ENCODE measurements at regions not wholly inside any gene's neighbourhood (a gene's known extent, or its start where the extent isn't known, plus 50 kb on each side); places are given as distances from the start of the nearest gene placed in this dataset.

DNA sequence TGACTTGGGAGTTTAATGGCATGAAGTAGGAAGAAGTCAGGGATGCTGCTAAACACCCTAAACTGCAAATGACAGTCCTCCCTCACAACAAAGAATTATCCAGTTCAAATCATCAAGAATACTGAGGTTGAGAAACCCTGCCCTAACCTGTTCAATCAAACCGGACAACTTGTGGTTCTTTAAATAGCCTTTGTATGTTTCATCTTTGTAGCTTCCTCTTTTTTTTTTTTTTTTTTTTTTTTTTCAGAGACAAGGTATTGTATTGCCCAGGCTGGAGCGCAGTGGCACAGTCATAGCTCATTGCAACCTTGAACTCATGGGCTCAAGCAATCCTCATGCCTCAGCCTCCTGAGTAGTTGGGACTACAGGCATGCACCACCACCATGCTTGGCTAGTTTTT is 52.5 kb upstream of the TTC29 start:
- no peak for ATAC-seq (ENCODE audit: low read depth in 2 of 2)
- DNase-seq = no peak
- no peaks in the 10 kb centered on the region for H3K36me3 Mint-ChIP-seq
- peaks cover 9 to 27% (median 15%) of the 10 kb centered on the region in 3 donors for H3K27me3 Mint-ChIP-seq
- peaks cover 0 to 17% (median 7%) of the 10 kb centered on the region in 7 donors for H3K9me3 Mint-ChIP-seq
- no peak overlapping the region for H3K27ac Mint-ChIP-seq
- H3K4me3 Mint-ChIP-seq = no peak overlapping the region
- peaks cover 0 to 9% (median 0%) of the 10 kb centered on the region in 3 donors for H3K4me1 Mint-ChIP-seq

DNA sequence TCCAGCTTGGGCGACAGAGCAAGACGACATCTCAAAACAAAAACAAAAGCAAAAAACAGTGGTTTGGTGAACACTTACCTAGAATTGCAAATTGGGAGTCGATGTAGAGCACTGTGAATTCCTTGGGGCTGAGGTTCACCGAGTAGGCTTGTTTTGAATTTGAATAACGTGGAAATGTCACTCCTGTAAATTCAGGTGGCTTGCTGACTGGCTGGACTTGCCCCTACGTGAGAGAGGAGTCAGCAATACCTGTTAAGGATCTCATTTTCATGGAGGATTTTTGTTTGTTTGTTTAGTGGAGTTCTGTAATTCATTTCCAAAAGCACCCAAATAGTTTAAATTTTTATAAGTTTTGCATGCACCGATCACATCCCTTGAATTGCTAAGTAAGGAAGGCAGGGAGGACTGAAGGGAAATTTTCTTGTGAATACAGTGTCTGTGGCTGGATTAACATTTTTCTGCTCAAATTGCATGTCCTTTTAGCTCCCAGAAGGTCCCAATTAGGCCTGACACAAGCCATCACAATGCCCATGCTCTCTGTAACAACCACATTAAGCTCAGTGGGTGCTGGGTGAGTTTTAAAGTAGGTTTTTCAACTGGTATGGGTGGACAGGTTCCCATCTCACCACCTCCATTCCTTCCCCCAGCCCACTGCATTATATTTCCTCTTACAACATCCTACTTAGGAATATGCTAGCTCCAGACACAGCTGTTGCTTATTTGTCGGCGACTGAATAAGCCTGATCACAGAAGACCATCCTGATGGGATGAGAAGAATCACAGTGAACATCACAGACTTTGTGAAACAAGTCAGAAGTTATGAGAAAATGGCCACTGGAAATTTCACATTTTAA is 58.5 kb upstream of the TTC29 start:
- Mint-ChIP-seq H3K4me3 (no peak overlapping the region), H3K4me1 (no peaks in the 10 kb centered on the region), H3K27ac (no peak overlapping the region), H3K36me3 (no peaks in the 10 kb centered on the region), H3K27me3 (peaks cover 0 to 26% (median 17%) of the 10 kb centered on the region in 3 donors), H3K9me3 (no peaks in the 10 kb centered on the region)
- no peak for DNase-seq
- ATAC-seq (ENCODE audit: low read depth in 2 of 2) = no peak

DNA sequence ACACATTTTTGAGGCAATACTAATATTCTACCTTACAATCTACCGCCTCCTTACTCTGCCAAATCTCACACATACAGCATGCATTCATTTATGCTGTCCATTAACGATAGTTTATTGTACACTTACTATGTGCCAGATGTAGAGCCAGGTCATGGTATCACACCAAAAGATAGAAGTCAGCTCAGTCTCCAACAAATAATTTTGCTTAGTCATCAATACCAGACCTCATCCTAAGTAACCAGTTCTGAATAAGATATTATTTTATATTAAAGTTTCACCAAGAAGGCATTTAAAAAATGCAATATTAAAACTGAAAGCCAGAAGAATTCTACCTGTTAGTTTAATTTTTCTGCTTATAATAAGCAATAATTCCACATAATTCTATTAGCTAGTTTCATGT is 60.6 kb upstream of the TTC29 start:
- DNase-seq = no peak
- H3K9me3 Mint-ChIP-seq = no peaks in the 10 kb centered on the region
- H3K27ac Mint-ChIP-seq = no peak overlapping the region
- peaks cover 7 to 26% (median 16%) of the 10 kb centered on the region in 3 donors for H3K27me3 Mint-ChIP-seq
- ATAC-seq (ENCODE audit: low read depth in 2 of 2) = no peak
- H3K36me3 Mint-ChIP-seq = no peaks in the 10 kb centered on the region
- no peaks in the 10 kb centered on the region for H3K4me1 Mint-ChIP-seq
- H3K4me3 Mint-ChIP-seq = no peak overlapping the region

DNA sequence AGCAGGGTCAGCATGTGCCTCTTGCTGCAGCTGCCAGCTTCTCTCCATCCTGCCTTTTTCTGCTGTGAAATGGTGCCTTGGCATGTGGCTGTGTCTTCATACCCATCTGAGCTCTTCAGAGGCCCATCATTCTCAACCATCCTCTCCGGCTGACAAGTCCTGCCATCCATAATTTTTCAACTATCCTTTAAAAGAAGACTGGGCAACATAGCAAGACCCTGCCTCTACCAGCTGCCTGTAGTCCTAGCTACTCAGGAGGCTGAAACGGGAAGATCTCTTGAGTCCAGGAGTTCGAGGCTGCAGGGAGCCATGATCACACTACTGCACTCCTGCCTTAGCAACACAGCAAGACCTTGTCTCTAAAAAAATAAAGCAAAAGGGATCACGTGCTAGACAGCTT is 64.2 kb upstream of the TTC29 start:
- Mint-ChIP-seq H3K4me1 (no peaks in the 10 kb centered on the region), H3K27me3 (peaks cover 5 to 12% (median 8%) of the 10 kb centered on the region in 3 donors), H3K27ac (no peak overlapping the region), H3K9me3 (no peaks in the 10 kb centered on the region), H3K4me3 (no peak overlapping the region), H3K36me3 (no peaks in the 10 kb centered on the region)
- no peak for DNase-seq
- no peak for ATAC-seq (ENCODE audit: low read depth in 2 of 2)

DNA sequence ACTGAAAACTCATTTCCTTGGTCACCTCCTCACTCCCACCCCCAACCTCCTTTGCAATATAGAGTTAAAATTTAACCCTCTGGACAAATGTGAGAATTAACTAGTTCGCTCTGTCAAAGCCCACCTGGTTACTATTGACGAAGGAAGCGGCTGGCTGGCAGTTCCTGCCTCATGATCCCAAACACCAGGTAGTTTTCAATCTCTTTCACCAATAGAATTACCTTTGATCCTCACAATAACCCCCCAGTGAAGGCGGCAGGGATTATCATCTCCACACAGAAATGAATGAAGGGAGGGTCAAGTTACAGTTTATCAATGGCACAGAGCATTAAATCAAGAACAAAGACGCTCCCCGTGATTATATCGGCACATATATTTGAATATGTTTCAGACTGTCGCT is 65.7 kb upstream of the TTC29 start:
- Mint-ChIP-seq H3K27me3 (peaks cover 0 to 17% (median 17%) of the 10 kb centered on the region in 3 donors), H3K4me1 (no peaks in the 10 kb centered on the region), H3K27ac (no peak overlapping the region), H3K36me3 (no peaks in the 10 kb centered on the region), H3K9me3 (no peaks in the 10 kb centered on the region), H3K4me3 (no peak overlapping the region)
- ATAC-seq (ENCODE audit: low read depth in 2 of 2) = no peak
- no peak for DNase-seq

DNA sequence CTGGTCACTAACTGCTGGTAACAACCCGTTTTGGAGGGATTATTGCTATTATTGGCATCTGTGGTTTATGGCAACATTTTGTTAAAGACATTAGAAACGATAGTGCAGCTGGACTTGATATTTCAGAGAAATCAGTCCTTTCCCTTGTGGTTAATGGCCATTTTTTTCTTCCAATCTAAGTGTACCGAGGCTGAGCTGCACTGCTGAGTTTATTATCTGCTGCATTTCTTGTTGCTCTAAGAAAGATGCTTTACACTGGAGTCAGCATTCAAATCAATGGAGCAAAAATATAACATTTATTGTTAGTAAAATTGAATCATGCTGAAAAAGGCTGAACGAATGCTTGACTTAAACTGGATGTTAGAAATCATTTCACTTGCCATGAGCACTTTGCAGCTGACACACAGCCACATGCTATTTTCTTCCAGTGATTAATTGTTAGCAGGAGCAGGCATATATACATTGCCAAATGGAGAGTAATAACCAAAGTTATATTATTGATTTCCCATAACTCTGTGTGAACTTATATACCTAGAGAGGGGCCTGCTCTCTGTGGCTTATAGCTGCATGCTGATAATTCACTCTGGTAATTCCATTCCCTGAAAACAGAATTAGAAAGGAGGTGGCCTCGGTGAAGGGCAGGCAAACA is 66.5 kb upstream of the TTC29 start:
- Mint-ChIP-seq H3K27me3 (peaks cover 0 to 24% (median 13%) of the 10 kb centered on the region in 3 donors), H3K27ac (no peak overlapping the region), H3K4me3 (no peak overlapping the region), H3K9me3 (no peaks in the 10 kb centered on the region), H3K36me3 (no peaks in the 10 kb centered on the region), H3K4me1 (no peaks in the 10 kb centered on the region)
- ATAC-seq (ENCODE audit: low read depth in 2 of 2) (no peak), DNase-seq (no peak)

DNA sequence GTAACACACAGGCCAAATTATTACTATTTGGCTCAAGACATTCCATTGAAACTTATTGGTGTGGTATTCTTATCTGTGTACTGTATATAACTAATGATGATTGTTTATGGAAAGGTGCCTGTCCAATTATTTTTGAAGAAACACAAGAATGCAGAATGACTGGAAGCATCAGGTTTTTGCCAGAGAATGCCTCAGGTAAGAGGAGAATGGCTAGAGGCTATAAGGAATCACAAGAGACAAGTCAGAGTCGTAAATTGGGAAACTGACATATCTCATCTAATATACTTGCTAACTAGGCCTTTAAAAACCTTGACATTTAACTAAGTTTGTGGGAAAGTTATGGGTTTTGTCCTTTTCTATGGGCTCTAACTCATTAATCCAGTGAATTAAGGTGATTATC is 69.3 kb upstream of the TTC29 start:
- ATAC-seq (ENCODE audit: low read depth in 2 of 2) (no peak), DNase-seq (no peak)
- Mint-ChIP-seq H3K4me3 (no peak overlapping the region), H3K27ac (no peak overlapping the region), H3K4me1 (no peaks in the 10 kb centered on the region), H3K9me3 (no peaks in the 10 kb centered on the region), H3K36me3 (no peaks in the 10 kb centered on the region), H3K27me3 (peaks cover 6 to 28% (median 13%) of the 10 kb centered on the region in 3 donors)

DNA sequence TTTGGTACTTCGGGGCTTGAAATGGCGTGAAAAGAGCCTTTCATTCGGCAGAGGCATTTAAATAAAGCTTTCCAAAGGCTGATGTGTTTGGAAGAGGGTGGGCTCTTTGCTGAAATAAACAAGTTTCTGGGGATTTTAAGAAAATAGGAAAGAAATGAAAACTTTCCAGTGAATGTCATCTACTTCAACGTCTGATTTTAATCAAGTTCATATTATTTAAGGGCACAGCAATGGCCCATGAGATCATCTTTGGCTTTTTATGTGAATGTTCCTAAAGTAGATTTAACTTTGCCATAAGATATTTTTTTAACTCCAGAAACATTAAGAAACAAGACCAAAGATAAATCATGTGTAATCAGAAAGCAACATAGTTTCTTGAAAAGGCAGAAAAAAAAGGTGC is 69.8 kb upstream of the TTC29 start:
- DNase-seq = no peak
- ATAC-seq (ENCODE audit: low read depth in 2 of 2) = no peak
- Mint-ChIP-seq H3K27me3 (peaks cover 6 to 25% (median 13%) of the 10 kb centered on the region in 3 donors), H3K9me3 (no peaks in the 10 kb centered on the region), H3K36me3 (no peaks in the 10 kb centered on the region), H3K4me1 (no peaks in the 10 kb centered on the region), H3K4me3 (no peak overlapping the region), H3K27ac (no peak overlapping the region)

DNA sequence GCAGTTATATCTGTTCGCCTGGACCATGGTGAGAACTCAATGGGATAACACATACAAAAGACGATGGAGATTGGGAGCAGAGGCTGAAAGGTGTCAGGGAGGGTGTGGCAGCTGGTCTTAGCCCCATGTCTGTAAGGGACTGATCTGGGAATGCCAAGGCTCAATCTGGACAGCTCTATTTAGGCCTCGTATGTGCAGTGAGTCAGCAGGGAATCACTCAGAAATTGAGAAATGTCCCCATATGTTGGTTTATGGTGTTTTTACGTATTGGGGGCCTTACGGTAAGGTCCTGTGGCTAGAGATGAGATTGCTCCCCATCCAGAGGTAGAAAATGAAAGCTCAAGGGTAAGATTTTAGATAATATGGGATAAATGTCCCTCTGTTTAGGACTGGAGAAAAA is 71.4 kb upstream of the TTC29 start:
- no peaks in the 10 kb centered on the region for H3K4me1 Mint-ChIP-seq
- peaks cover 6 to 25% (median 12%) of the 10 kb centered on the region in 3 donors for H3K27me3 Mint-ChIP-seq
- DNase-seq = no peak
- no peak for ATAC-seq (ENCODE audit: low read depth in 2 of 2)
- H3K27ac Mint-ChIP-seq = no peak overlapping the region
- no peaks in the 10 kb centered on the region for H3K36me3 Mint-ChIP-seq
- H3K9me3 Mint-ChIP-seq = no peaks in the 10 kb centered on the region
- no peak overlapping the region for H3K4me3 Mint-ChIP-seq

DNA sequence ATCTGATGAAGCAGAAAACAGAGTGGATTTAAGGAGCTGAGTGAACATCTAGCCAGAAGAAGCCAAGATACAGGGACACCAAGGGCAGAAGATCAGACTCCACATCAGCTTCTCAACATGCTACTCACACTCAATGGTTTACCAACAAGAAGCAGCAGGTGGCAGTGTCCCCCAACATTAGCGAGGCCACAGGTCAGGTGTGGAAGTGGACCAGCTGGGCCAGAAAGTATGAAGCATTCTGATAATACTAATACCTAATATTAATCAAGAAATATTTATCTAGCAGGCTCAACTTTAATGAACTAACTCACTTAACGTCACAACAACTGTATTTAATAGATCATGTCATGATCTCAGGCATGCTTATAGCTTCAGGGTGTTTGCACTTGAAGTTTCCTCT is 73.4 kb upstream of the TTC29 start:
- no peaks in the 10 kb centered on the region for H3K4me1 Mint-ChIP-seq
- peaks cover 6 to 25% (median 10%) of the 10 kb centered on the region in 3 donors for H3K27me3 Mint-ChIP-seq
- no peaks in the 10 kb centered on the region for H3K9me3 Mint-ChIP-seq

DNA sequence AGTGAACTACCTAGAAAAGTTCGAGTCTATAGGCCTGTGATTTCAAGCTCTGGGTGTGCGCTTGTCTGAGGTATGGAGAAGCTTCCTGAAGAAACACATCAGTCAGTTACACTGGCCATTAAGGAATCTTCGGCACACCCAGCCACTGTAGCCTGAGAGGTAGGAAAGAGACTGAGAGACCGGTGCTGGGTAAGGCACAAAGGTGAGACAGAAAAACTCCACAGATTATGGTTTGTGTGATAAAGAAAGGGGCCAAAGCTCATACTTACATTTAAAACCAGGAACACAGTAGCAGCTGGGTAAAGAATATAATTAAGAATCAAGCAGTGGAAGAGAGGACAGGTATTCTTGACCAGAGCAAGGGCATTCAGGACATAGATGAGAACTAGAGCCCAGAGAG is 74.8 kb upstream of the TTC29 start:
- Mint-ChIP-seq H3K4me1 (no peaks in the 10 kb centered on the region), H3K36me3 (no peaks in the 10 kb centered on the region), H3K27ac (peak overlapping the region in 1 of 6 donors; percentile 93), H3K9me3 (no peaks in the 10 kb centered on the region), H3K4me3 (no peak overlapping the region), H3K27me3 (peaks cover 5 to 18% (median 6%) of the 10 kb centered on the region in 3 donors)
- no peak for ATAC-seq (ENCODE audit: low read depth in 2 of 2)
- no peak for DNase-seq

More for the DNA sequence above, 73.4 kb upstream of the TTC29 start:
- peak in 1 of 2 donors; percentile 62 for ATAC-seq (ENCODE audit: low read depth in 2 of 2)
- no peak overlapping the region for H3K27ac Mint-ChIP-seq
- peak; percentile 51 for DNase-seq
- no peaks in the 10 kb centered on the region for H3K36me3 Mint-ChIP-seq
- no peak overlapping the region for H3K4me3 Mint-ChIP-seq

DNA sequence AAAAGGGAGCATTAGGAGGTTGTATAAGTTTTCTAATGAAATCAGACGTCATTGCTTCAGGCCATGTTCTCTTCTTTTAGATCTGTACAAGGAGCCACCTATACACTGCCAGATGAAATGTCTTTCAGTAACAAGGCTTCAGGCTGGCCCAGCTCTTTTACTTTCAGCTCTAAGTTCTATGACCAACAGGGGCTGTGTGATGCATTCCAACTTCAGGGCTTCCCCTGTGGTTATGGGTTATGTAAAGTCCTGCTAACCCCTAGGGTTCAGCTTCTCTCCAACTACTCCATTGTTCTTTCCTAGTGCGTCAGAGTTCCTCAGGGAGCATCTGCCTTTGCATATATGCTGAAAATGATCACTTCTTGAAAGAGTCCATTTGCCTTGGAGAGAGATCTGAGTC is 79.4 kb upstream of the TTC29 start:
- Mint-ChIP-seq H3K4me3 (no peak overlapping the region), H3K36me3 (no peaks in the 10 kb centered on the region), H3K9me3 (no peaks in the 10 kb centered on the region), H3K4me1 (no peaks in the 10 kb centered on the region), H3K27me3 (peaks cover 0 to 4% (median 0%) of the 10 kb centered on the region in 3 donors), H3K27ac (no peak overlapping the region)
- DNase-seq (no peak), ATAC-seq (ENCODE audit: low read depth in 2 of 2) (no peak)

DNA sequence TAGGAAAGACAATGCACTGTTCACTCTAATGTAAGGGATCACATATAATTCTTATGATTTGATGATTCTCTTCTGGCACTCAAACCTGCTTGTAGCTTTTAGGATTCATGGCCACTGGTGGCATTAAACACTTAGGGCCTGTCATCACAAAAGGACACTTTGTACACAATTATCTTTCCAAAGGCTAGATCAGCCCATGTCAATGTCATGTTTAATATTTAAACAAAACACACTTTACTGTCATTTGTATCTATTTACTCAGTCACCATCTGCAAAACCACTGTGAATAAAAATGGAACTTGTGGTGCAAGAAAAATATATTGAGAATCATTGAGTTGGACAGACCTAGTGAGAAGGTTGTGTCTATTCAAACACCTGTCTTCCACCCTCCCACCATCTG is 83.6 kb upstream of the TTC29 start:
- no peaks in the 10 kb centered on the region for H3K9me3 Mint-ChIP-seq
- H3K4me1 Mint-ChIP-seq = no peaks in the 10 kb centered on the region
- ATAC-seq (ENCODE audit: low read depth in 2 of 2) = no peak
- H3K27ac Mint-ChIP-seq = no peak overlapping the region
- H3K27me3 Mint-ChIP-seq = peaks cover 0 to 12% (median 6%) of the 10 kb centered on the region in 3 donors
- no peak overlapping the region for H3K4me3 Mint-ChIP-seq
- no peaks in the 10 kb centered on the region for H3K36me3 Mint-ChIP-seq
- DNase-seq = no peak

DNA sequence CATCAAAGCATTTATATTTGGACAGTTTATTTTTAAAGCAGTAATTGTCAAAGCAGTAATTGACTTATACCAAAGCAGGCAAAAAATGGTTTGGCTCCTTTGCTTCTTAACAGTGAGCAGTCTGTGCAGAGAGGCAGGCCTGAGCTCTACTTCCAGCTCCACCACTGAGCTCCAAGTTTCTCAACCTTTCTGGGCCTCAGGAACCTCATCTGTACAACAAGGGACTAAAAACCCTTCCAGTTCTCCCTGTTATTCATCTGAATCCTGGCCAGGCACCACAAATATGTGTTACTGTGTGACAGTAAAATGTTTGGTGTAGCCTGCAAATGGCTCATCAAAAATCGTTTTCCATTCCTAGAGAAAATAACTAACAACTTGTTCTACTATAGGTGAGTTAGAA is 88.7 kb upstream of the TTC29 start:
- no peak for DNase-seq
- H3K9me3 Mint-ChIP-seq = peaks cover 0 to 2% (median 0%) of the 10 kb centered on the region in 7 donors
- H3K27me3 Mint-ChIP-seq = peaks cover 25 to 37% (median 34%) of the 10 kb centered on the region in 3 donors
- H3K36me3 Mint-ChIP-seq = no peaks in the 10 kb centered on the region
- no peaks in the 10 kb centered on the region for H3K4me1 Mint-ChIP-seq
- ATAC-seq (ENCODE audit: low read depth in 2 of 2) = no peak
- no peak overlapping the region for H3K27ac Mint-ChIP-seq
- H3K4me3 Mint-ChIP-seq = no peak overlapping the region

Measured in naive B cell (primary cell).